ENCODE measurements at regions not wholly inside any gene's neighbourhood (a gene's known extent, or its start where the extent isn't known, plus 50 kb on each side); places are given as distances from the start of the nearest gene placed in this dataset.

DNA sequence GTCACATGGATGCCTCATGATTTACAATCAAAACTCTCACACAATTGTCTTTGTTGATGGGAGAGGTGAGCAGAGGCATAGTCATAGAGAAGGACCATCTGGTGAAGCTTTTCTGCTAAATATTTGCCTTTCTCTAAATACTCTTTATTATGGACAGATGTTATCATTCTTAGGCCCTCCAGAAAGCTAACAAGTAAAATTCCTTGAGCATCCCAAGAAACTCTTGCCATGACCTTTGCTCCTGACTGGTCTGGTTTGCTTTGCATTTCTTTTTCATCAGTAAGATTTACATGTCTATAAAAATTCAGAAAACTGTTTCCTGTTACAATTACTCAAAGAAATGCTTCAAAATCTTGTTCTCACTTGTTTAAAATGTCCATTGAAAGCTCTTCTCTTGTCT, 1336.6 kb upstream of the CDH8 start:
- no peak for TF ChIP-seq POLR2A (IDR thresholded peaks at IDR 0.05)
- TF ChIP-seq, protein P1, sequence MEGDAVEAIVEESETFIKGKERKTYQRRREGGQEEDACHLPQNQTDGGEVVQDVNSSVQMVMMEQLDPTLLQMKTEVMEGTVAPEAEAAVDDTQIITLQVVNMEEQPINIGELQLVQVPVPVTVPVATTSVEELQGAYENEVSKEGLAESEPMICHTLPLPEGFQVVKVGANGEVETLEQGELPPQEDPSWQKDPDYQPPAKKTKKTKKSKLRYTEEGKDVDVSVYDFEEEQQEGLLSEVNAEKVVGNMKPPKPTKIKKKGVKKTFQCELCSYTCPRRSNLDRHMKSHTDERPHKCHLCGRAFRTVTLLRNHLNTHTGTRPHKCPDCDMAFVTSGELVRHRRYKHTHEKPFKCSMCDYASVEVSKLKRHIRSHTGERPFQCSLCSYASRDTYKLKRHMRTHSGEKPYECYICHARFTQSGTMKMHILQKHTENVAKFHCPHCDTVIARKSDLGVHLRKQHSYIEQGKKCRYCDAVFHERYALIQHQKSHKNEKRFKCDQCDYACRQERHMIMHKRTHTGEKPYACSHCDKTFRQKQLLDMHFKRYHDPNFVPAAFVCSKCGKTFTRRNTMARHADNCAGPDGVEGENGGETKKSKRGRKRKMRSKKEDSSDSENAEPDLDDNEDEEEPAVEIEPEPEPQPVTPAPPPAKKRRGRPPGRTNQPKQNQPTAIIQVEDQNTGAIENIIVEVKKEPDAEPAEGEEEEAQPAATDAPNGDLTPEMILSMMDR (IDR thresholded peaks at IDR 0.05): no peak

Measured in prostate gland (tissue), 2 donors.